HG02798 (cell line): ENCODE measurements at regions not wholly inside any gene's neighbourhood (a gene's known extent, or its start where the extent isn't known, plus 50 kb on each side); places are given as distances from the start of the nearest gene placed in this dataset.

Source experiments
- ATAC-seq: cut with Tn5 transposase; IDR thresholded peaks from one replicate; pipeline ENCODE4 v1.9.1; 2021; ENCODE audit warnings: mild to moderate bottlenecking; ENCODE audit not compliant: unreplicated experiment, poor library complexity

DNA sequence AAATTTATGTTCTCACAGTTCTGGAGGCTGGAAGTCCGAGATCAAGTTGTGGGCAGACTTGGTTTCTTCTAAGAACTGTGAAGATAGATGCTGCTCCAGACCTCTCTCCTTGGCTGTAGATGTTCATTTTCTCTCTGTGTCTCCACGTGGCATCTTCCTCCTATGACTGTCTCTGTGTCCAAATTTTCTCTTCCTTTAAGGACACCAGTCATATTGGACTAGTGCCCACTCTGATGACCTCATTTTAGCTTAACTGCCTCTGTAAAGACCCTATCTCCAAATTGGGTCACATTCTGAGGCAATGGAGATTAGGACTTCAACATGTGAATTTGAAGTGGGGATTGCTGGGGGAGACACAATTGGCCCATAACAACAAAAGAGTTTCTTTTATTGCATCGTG lies 125.3 kb upstream of the ETS2 start:
- ATAC-seq = no peak

DNA sequence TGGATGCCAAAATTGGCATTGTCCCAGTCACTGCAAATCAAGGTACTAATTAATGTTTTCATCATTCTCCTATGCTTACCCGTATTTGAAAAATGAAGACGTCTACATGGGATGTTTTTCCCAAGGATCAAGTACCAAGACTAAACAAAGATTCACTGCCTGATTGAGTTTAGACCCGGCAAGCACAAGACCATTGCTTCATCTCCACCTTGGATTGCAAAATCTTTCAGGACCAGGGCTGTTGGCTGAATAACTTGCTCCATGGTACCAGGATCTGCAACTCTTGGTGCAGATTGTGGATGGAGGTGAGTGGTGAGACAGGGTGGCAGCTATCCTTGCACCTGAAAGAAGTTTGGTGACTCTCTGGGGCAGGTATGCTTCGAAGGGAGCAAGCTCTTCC lies 122.5 kb upstream of the ETS2 start:
- ATAC-seq = no peak

DNA sequence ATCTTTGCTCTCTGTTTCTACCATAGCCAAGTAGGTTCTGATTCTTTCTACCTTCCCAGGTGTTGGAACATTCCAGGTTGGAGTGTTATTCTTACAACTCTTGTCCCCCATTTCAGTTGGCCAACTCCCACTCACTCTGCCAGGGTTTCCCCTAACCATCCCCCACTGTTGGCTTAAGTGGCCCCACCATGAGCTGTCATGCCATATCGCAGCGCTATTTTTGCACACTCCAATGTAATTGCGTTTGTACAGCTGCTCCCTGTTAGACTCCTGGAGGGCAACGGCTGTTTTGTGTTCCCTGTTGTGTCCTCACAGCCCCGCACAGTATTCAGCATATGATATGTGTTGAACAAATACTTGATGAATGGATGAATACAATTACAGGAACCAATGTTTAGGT lies 117.7 kb upstream of the ETS2 start:
- ATAC-seq = no peak

DNA sequence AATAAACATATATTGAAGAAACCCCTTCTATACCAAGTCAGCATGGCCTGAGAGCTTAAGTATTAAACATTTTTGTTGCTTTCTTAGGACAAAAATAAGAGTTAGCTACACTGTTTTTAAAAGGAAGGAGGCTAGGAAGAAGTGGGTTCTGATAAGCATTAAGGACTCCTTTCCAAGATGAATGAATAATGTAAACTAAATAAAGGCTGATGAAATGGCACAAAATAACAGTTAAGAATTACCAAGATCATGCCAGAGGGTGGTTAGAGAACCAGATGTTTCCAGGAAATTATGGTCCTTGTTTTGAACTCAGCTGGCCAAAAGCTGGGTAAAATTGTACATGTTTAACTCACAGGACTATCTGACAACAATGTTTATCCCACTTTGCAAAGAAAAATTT lies 114.1 kb upstream of the ETS2 start:
- ATAC-seq = no peak

DNA sequence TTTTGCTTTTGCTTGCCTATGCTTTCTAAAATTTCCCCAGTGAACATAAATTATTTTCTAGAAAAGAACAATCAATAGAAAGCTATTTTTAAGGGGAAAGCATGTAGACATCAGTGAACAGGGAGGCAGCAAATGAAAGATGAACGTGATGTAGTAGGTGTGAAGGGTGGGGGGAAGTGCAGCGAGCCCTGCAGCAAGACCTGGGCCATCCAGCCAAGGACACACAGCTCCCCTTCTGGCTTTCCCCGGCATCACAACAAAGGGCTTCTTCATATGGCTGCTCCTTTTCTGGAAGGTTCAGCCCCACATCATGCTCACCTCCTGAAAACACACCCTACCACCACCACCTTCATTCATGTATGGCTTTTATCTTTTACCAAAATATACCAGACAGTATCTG lies 109.2 kb upstream of the ETS2 start:
- ATAC-seq = no peak

DNA sequence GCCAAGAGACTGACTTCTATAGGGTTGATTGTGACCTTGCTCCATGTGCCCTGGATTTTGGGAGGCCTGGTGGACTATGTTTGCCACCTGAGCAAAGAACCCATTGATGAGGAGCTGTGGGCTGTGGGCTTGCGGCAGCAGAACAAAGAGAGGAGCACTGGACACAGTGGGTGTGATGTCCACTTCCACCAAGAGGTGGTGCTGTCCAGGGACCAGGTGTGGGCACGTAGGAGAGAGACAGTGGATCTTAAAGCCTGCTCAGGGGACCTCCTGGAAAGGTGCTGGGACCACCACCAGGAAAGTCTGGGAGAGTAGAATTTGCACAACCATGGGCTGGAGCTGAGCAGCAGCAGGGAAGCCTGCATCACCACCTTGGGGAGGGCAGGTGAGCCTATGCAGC lies 106.7 kb upstream of the ETS2 start:
- ATAC-seq = no peak

DNA sequence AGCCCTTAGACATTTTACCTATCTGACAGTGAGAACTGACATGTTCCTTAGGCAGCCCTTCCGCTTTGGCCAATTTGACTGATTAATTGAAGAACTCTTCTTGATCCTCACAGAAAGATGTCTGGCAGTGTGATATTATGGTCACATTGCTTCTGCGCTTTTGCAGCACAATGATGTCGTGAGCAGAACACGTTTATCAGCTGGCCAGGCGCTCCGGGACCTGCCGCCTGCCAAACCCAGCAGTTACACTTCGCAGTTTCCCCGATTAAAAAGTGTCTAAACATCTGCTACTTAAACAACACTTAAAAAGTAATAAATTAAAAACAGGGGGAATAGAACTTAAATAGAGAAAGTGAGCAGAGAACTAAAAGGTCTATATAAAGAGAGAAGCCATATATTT lies 103.5 kb upstream of the ETS2 start:
- ATAC-seq = no peak

DNA sequence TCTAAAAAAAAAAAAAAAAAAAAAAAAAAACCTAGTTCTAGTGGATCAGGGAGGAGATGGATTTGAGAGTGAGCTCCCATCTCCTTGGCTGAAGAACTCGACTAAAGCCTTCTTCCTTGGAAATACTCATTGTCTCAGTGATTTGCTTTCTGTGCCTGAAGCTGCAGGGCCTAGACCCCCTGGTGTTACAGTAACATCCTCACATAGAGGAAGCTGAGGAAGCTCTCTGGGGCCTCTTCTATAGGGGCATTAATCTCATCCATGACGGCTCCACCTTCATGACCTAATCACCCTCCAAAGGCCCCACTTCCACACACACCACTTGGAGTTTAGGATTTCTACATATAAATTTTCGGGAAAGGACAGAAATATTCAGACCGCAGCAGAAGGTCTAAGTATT lies 95.9 kb upstream of the ETS2 start:
- ATAC-seq = no peak

DNA sequence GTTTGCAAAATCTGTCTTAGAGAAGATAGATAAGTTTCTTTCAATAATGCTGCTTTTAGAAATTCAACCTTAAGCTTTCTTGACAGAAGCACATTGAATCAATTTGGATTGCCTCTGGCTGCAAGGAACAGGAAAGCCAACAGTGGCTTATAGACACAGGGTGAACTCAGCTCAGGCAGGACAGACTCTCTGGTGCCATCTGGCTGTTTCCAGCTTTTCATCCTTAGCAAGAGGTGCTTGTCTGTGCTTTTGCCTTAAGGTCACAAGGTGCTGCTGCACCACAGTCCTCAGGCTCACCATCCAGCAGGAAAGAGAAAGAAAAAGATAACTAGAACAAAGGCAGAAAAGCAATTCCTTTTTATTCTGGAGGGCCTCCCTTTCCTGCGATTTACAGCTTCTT lies 93.7 kb upstream of the ETS2 start:
- no peak for ATAC-seq

DNA sequence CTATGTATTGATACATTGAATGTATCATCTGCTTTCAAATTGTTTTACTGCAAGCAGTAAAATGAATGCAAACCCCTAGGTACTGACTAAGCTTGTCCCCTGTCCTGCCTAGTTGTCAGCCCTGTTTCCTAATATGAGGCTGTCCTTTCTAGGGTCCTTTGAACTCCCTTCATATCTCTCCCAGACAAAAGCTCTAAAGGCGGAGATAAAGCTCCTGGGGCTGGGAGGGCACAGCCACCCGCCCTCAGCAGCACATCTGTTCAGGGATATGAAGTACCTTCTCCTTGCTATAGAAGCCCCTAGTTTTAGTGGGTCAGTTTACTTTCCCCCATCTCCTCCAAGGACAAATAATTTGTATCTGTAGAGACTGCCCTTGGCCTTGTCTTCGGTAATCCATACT lies 93.1 kb upstream of the ETS2 start:
- ATAC-seq = no peak

DNA sequence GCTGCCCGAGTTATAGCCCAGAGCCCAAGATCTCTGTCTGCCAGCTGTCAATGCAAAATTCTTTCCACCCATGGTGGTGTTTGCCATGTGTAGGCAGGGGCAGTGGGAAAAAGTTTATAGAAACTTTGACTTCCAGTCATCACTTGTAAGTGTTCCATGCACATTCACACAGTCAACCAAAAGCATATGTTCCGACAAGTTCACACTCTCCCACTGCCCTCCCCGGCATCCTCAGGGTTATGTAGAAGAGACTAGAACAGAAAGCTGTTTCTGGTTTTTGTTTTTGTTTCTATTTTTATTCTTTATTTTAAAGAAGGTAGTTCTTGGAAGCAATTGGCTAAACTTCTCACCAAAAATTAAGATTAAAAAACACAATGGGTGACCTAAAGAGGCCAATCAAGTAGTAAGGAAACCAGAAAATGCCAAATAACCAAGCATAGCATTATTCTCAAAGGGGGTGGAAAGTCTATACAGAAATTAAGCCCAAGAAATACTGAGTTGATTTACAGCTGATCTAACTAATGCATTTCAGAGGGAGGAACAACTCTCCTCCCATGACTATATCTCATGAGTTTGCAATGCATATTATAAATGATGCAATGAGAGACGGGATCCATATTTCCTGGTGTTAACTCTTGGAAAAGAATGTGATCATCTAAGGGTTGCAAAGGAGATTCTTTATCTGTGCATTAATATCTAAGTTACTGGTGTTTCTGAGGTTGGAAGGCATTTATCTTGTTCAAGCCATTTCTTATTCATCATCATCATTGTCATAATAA lies 91.5 kb upstream of the ETS2 start:
- no peak for ATAC-seq

DNA sequence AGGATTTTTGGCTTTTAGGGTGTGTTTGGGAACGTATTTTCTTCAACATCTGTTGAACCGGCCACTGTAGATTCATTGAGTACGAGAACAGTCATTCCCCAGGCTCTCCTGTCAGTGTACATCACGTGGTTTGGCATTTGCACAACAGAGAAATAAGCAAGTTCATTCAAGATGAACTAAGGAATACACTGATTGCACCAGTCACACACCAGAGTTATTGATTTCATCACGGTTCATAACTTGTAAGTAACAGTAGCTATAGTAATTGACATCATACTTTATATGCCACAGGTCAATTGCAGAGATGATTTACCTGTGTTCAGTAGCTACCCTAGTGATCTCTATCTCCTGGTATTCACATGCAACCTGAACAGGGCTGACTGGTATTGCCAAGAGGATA lies 90.7 kb upstream of the ETS2 start:
- no peak for ATAC-seq

DNA sequence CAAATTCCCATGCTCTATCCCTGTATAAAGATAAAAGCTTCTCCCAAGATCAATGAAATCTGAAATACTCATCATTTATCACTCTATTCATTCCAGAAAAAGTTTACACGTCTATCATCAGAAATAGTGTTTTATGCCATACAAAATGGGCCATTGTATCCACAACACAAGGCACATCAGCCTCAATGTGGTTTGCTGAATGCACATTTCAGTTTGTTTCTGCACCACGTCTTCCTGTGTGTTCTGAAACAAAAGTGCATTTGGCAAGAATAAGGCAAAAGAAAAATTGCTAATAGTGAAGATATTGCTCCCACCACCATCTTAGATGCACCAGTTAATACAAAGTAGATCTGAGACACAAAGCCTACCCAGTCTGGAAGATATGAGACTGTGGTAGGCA lies 89.6 kb upstream of the ETS2 start:
- ATAC-seq = no peak

DNA sequence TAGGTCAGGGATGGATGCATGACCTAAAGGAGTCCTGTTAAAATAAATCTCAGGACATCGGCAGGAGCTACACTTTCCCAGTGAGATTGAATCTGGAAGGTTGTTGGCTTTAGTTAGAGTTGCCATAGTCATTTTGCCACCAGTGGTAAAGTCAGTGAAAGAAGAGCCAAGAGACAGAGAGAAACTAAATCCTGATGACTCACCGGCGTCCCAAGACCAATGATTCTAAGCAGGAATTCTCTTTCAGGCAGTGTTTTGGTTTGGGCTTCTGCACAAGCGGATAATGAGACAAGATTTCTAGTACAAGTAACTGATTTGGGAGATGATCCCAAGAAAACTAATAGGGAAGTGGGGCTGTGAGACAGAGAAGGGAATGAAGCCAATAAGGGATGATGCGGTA lies 88.8 kb upstream of the ETS2 start:
- no peak for ATAC-seq

DNA sequence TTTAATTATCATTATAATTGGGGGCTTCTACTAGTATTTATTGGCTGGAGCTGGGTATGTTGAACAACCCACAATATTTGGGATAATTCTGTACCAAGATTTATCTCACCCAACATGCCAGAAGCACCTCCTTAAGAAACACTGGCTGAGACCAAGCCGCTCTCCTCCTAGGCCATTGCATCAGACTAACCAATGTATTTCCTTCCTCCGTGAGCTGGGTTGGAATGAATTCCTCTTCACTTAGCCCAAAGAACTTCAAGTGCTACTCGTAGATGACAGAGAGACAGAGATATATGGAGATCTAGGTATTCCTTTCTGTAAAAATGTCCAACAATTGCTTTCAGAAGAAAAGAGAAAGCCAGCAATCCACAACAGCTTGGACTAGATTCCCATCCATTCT lies 87.2 kb upstream of the ETS2 start:
- ATAC-seq = no peak

DNA sequence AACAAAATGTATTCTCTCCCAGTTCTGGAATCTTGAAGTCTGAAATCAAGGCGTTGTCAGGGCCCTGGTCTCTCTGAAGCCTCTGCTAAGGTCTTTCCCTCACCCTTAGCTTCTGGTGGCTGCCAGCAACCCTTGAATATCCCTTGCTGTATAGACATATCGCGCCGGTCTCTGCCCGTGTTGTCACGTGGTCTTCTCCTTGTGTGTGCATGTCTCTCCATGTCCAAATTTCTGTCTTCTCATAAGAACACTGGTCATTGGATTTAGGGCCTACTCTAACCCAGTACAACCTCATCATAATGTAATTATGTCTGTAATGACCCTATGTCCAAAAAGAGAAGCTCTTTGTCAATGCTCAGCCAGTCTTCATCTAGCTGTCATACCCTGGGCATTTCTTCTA lies 85.7 kb upstream of the ETS2 start:
- no peak for ATAC-seq

DNA sequence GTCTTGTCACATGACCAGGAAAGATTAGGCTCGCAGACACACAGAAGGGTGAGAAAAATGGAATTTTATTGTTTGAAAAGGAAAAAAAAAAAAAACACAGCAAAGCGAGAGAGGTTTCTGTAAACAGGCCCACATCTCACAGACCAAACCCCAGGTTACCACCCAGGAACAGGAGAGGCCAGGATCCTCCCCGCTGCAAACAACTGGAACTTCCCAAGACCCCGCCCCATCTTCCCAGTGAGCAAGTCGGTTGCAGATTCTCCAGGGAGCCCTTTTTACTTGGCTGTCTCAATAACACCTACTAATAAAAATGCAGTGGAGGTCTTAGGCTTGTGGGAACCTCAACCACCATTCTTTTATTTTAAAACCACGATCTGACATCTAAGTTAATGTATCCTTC lies 84.7 kb upstream of the ETS2 start:
- no peak for ATAC-seq

DNA sequence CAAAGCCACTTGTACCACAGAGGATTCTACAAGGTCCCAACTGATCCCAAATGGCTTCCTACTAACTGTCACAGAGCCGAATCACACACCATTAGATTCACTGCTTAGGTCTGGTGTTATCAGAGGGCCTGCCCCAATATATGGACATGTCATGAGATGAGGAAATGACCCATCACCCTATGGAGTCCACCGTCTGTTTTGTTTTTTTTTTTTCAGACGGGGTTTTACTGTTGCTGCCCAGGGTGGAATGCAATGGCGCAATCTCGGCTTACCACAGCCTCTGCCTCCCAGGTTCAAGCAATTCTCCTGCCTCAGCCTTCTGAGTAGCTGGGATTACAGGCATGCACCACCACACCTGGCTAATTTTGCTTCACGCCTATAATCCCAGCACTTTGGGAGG lies 83.8 kb upstream of the ETS2 start:
- ATAC-seq = no peak

DNA sequence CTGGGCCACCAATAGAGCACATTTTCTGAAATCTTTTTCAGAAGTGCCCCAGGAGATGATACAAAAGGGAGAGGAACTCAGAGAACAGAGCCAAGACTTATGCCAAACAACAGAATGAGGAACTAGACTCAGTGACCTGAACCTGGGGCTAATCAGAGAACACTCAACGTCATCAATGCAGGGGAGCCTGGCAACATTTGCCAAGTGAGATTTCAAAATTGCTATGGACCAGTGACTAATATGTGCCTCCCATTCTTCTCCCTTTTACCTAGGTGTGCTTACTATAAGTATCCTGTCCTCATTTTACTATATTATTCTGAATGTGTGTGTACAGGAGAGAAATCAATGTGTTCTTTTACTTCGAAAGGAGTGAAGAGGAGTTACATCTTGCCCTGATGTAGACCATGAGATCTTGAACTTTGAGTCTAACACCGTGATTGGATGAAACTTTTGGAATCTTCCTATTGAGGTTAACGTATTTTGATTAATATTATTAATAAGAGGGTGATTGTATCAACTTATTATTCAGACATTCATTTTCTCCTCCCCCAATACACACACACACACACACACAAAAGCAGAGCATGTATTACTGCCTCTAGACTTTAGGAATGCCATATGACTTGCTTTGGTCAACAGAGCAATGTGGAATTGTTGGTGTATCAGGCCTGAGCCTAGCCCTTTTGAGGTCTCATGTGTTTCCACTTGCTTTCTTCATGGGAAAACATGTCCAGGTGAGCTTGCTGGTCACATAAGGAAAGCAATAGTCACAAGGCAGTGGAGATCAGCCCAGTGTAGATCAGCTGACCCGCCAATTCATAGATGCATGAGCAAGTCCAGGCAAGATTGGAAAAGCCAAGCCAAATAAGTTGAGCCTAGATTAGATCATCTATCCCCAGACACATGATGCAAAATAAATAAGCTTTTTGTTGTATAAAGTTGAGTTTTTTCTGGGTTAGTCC lies 80.3 kb upstream of the ETS2 start:
- no peak for ATAC-seq

DNA sequence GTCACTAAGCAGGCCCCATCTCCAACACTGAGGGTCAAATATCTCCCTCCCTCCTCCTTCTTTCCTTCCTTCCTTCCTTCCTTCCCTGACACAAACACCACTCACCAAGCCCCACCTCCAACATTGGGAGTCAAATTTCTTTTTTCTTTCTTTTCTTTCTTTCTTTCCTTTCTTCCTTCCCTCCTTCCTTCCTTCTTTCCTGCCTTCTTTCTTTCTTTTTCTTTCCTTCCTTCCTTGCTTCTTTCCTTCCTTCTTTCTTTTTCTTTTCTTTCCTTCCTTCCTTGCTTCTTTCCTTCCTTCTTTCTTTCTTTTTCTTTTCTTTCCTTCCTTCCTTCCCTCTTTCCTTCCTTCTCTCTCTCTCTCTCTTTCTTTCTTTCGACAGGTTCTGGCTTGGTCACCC lies 79.2 kb upstream of the ETS2 start:
- no peak for ATAC-seq

DNA sequence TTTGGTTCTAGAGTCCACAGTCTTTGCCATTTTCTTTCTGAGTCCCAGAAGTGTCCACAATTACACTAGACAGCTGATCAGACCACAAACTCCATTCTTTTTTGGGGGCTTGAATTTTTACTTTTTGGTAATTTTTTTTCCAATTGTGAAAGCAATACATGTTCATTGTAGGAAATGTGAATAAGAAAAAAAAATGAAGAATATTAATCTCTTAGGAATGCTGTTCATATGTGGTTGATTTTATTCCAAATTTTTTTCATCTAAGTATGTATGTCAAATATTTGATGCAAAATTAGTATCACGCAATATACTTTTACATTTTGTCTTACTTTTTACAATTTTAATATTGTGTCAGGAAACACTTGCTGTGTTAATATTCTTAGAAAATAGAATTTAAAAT lies 76.4 kb upstream of the ETS2 start:
- no peak for ATAC-seq
